SK-N-SH (cell line): ENCODE measurements at regions not wholly inside any gene's neighbourhood (a gene's known extent, or its start where the extent isn't known, plus 50 kb on each side); places are given as distances from the start of the nearest gene placed in this dataset.

Experiments used
- CTCF ChIA-PET: fragments of 300-600, 350-600 bp; formaldehyde crosslinking; extraction: SDS; loops from one replicate; lab custom pipeline; 2021; lab: Yijun Ruan, JAX
- POLR2A ChIA-PET: fragments of 350-600 bp; sonication (Branson Sonifier 250); formaldehyde crosslinking; extraction: SDS; loops from one replicate; lab custom pipeline; 2020; ENCODE audit warnings: antibody characterized with exemption, inconsistent platforms; lab: Yijun Ruan, JAX
- DNase-seq: peaks from one replicate; pipeline ENCODE4 v3.0.0; 2012
- H2AFZ ChIP-seq: fragments of 200-600 bp; sonication (generic); 2 replicates; pipeline ENCODE4 v1.8.1; 2016; ENCODE audit warnings: antibody characterized with exemption, mild to moderate bottlenecking, low read depth
- H3F3A ChIP-seq: fragments of 200-600 bp; sonication (generic); replicated peaks from 2 replicates; pipeline ENCODE3; 2016; ENCODE audit warnings: antibody characterized with exemption, mild to moderate bottlenecking; ENCODE audit not compliant: insufficient read depth
- H3K27ac ChIP-seq, 2 experiments: fragments of 200-500 bp in 1 of 2; fragments of 200-600 bp in 1 of 2; sonication (Bioruptor generic) in 1 of 2; sonication (generic), shearing (Covaris generic) in 1 of 2; 2 replicates each; pipeline versions ENCODE4 v1.5.1 to v1.6.1; 2014 to 2016; ENCODE audit warnings: low read depth in 2 of 2, inconsistent platforms in 1 of 2, low read length in 1 of 2, mild to moderate bottlenecking in 1 of 2, mixed read lengths in 1 of 2
- H3K27me3 ChIP-seq: fragments of 200-600 bp; sonication (generic), shearing (Covaris generic); 2 replicates; pipeline ENCODE4 v1.6.1; 2016; ENCODE audit warnings: mixed run types; ENCODE audit not compliant: insufficient read depth
- H3K36me3 ChIP-seq, 2 experiments: fragments of 200-500 bp in 1 of 2; fragments of 200-600 bp in 1 of 2; sonication (Bioruptor generic) in 1 of 2; sonication (generic) in 1 of 2; replicated peaks in 1 of 2; 2 replicates each; pipeline versions ENCODE3 to v1.5.1; 2014 to 2016; ENCODE audit warnings: low read length in 1 of 2, mild to moderate bottlenecking in 1 of 2; ENCODE audit not compliant: insufficient read depth in 2 of 2, control insufficient read depth in 1 of 2
- H3K4me1 ChIP-seq, 2 experiments: fragments of 200-500 bp in 1 of 2; fragments of 200-600 bp in 1 of 2; sonication (Bioruptor generic) in 1 of 2; sonication (generic), shearing (Covaris generic) in 1 of 2; 2 replicates each; pipeline versions ENCODE4 v1.5.1 to v1.6.1; 2014 to 2016; ENCODE audit warnings: low read depth in 1 of 2, low read length in 1 of 2, mixed run types in 1 of 2; ENCODE audit not compliant: insufficient read depth in 2 of 2, control insufficient read depth in 1 of 2
- H3K4me2 ChIP-seq: fragments of 200-600 bp; sonication (generic), shearing (Covaris generic); 2 replicates; pipeline ENCODE4 v1.6.1; 2017; ENCODE audit warnings: mixed run types
- H3K4me3 ChIP-seq, 2 experiments: fragments of 200-500 bp in 1 of 2; fragments of 200-600 bp in 1 of 2; sonication (Bioruptor generic) in 1 of 2; sonication (generic), shearing (Covaris generic) in 1 of 2; 2 replicates each; pipeline versions ENCODE4 v1.5.1 to v1.8.1; 2014 to 2016; ENCODE audit warnings: low read depth in 2 of 2, inconsistent platforms in 1 of 2, low read length in 1 of 2, mild to moderate bottlenecking in 1 of 2, mixed read lengths in 1 of 2, moderate library complexity in 1 of 2
- H3K79me2 ChIP-seq: fragments of 200-600 bp; sonication (generic); 2 replicates; pipeline ENCODE4 v1.8.1; 2017; ENCODE audit warnings: mild to moderate bottlenecking; ENCODE audit not compliant: insufficient read depth
- H3K9ac ChIP-seq: fragments of 200-600 bp; sonication (generic); 2 replicates; pipeline ENCODE4 v1.6.1; 2017; ENCODE audit warnings: mixed run types
- H3K9me2 ChIP-seq: fragments of 200-600 bp; sonication (generic); 2 replicates; pipeline ENCODE4 v1.6.1; 2017; ENCODE audit warnings: mixed run types
- H3K9me3 ChIP-seq: fragments of 200-600 bp; sonication (generic); 2 replicates; pipeline ENCODE4 v1.6.1; 2017; ENCODE audit warnings: mixed run types, mild to moderate bottlenecking, moderate library complexity
- H4K20me1 ChIP-seq: fragments of 200-600 bp; sonication (generic); 2 replicates; pipeline ENCODE4 v1.6.1; 2017; ENCODE audit warnings: mild to moderate bottlenecking, mixed run types; ENCODE audit not compliant: insufficient read depth
- CTCF ChIP-seq: fragments of 200-600 bp; sonication (generic); IDR thresholded peaks from 2 replicates; pipeline ENCODE4 v1.6.1; 2017; ENCODE audit warnings: antibody characterized with exemption, mild to moderate bottlenecking, moderate library complexity
- EP300 ChIP-seq, 2 experiments: IDR thresholded peaks; 2 replicates each; pipeline versions ENCODE4 v1.4.0 to v1.6.1; 2012; ENCODE audit warnings: borderline replicate concordance in 1 of 2, low read depth in 1 of 2, low read length in 1 of 2
- FOXM1 ChIP-seq: IDR thresholded peaks from 2 replicates; pipeline ENCODE4 v1.4.0; 2012; ENCODE audit warnings: low read depth, mild to moderate bottlenecking
- GATA2 ChIP-seq: sonication (generic); formaldehyde crosslinking; IDR thresholded peaks from 2 replicates; pipeline ENCODE4 v1.5.0; 2020; ENCODE audit warnings: mild to moderate bottlenecking, missing genetic modification reagents
- IRF3 ChIP-seq: fragments of 150-350 bp; IDR thresholded peaks from 2 replicates; pipeline ENCODE4 v1.6.1; 2016; ENCODE audit warnings: mild to moderate bottlenecking, low read depth, low read length
- MEF2A ChIP-seq: IDR thresholded peaks from 2 replicates; pipeline ENCODE4 v1.4.0; 2012; ENCODE audit warnings: low read depth, borderline replicate concordance
- NRF1 ChIP-seq: IDR thresholded peaks from 2 replicates; pipeline ENCODE4 v1.6.1; 2012; ENCODE audit warnings: low read depth, mild to moderate bottlenecking, low read length
- RAD21 ChIP-seq: IDR thresholded peaks from 2 replicates; pipeline ENCODE4 v1.6.1; 2012; ENCODE audit warnings: mild to moderate bottlenecking, low read length
- RCOR1 ChIP-seq: fragments of 150-350 bp; IDR thresholded peaks from 2 replicates; pipeline ENCODE4 v1.6.1; 2017; ENCODE audit warnings: antibody characterized with exemption, low read length
- RFX5 ChIP-seq: IDR thresholded peaks from 2 replicates; pipeline ENCODE4 v1.6.1; 2012; ENCODE audit warnings: mild to moderate bottlenecking, improper control_type of control experiment, low read length
- RXRA ChIP-seq: IDR thresholded peaks from 2 replicates; pipeline ENCODE4 v1.4.0; 2012; ENCODE audit warnings: low read depth, mild to moderate bottlenecking, borderline replicate concordance
- SMC3 ChIP-seq: IDR thresholded peaks from 2 replicates; pipeline ENCODE4 v1.6.1; 2012; ENCODE audit warnings: low read depth, low read length, improper control_type of control experiment
- TAF1 ChIP-seq: IDR thresholded peaks from 2 replicates; pipeline ENCODE4 v1.6.1; 2012; ENCODE audit warnings: low read depth, mild to moderate bottlenecking, low read length, moderate library complexity, borderline replicate concordance
- USF1 ChIP-seq: IDR thresholded peaks from 2 replicates; pipeline ENCODE4 v1.4.0; 2012; ENCODE audit warnings: low read depth, borderline replicate concordance
- YY1 ChIP-seq: IDR thresholded peaks from 2 replicates; pipeline ENCODE4 v1.4.0; 2012; ENCODE audit warnings: low read depth, mild to moderate bottlenecking
- WGBS: methylation state at CpG from one replicate; pipeline ENCODE4 v1.1.6; 2017; ENCODE audit warnings: low lambda C conversion rate; 5-methylcytosine and 5-hydroxymethylcytosine counted together

- Histone ChIP-seq H3K27me3 (no peaks in the 10 kb centered on the region), H3K36me3 (no peaks in the 10 kb centered on the region), H3K79me2 (no peaks in the 10 kb centered on the region), H3K9me2 (no peaks in the 10 kb centered on the region), H3K4me3 (no peak overlapping the region), H3K4me1 (peaks cover 0 to 2% of the 10 kb centered on the region in 2 experiments; a peak in 2 of 4 replicates), H2AFZ (peak overlapping the region; percentile 60; the same call in 1 of the 2 replicates), H3F3A (peaks cover 4% of the 10 kb centered on the region), H3K4me2 (no peak overlapping the region), H3K27ac (peak overlapping the region in 1 of 2 experiments; percentile 21; a peak in 2 of 4 replicates), H4K20me1 (no peaks in the 10 kb centered on the region), H3K9me3 (no peaks in the 10 kb centered on the region), H3K9ac (0 out of 2 replicates have a peak overlapping the region, but pooled peaks have one; percentile 8)
- 86% methylated on average over 1 of the region's 1 CpG for WGBS
- TF ChIP-seq TAF1: no peak
- peak; percentile 34 for TF ChIP-seq CTCF
- TF ChIP-seq RAD21: peak; percentile 41
- peak; percentile 19; the same call in 1 of the 2 replicates for TF ChIP-seq SMC3
- no peak for TF ChIP-seq RXRA
- CTCF ChIA-PET: interaction anchor here (0.7 to 5.5 kb wide), 29 partner anchors 8 to 936 kb away, joined by 3 to 101 read pairs (median 5); partner anchors contain the start of gene MACIR
- POLR2A ChIA-PET: interaction anchor here (1.9 kb wide), 1 partner anchor 216 kb away, joined by 7 read pairs; the partner anchor contains the start of gene MACIR
- no peak for DNase-seq
Measured at GRCh38 chr5:103474677-103475076, 87.9 kb downstream of the NUDT12 start.

GRCh38 chr5:103473725-103474124 is 88.9 kb downstream of the NUDT12 start:
- H2AFZ ChIP-seq: no peak overlapping the region
- peak overlapping the region in 1 of 2 experiments; percentile 47; a peak in 2 of 4 replicates for H3K27ac ChIP-seq
- POLR2A ChIA-PET: no interaction called here
- no peaks in the 10 kb centered on the region for H3K27me3 ChIP-seq
- TF ChIP-seq FOXM1 (no peak), USF1 (no peak), RAD21 (no peak), RFX5 (no peak), RCOR1 (no peak), IRF3 (no peak), NRF1 (no peak), YY1 (no peak), SMC3 (no peak), MEF2A (no peak), GATA2 (CRISPR knock-in tag) (no peak), EP300 (IDR thresholded peaks at IDR 0.05; ENCODE audit: borderline replicate concordance in 1 of 2, low read depth in 1 of 2, low read length in 1 of 2) (no peak)
- TF ChIP-seq, all 33 proteins: peak for 0
- Histone ChIP-seq H3K36me3 (no peaks in the 10 kb centered on the region), H3K9ac (no peak overlapping the region), H3K4me1 (peaks cover 0 to 9% of the 10 kb centered on the region in 2 experiments; a peak in 2 of 4 replicates), H3F3A (peaks cover 9% of the 10 kb centered on the region), H3K9me2 (no peaks in the 10 kb centered on the region), H3K79me2 (no peaks in the 10 kb centered on the region), H3K4me3 (no peak overlapping the region), H4K20me1 (no peaks in the 10 kb centered on the region), H3K9me3 (no peaks in the 10 kb centered on the region), H3K4me2 (no peak overlapping the region)
- CTCF ChIA-PET: interaction anchor here (3.1 to 3.8 kb wide), 2 partner anchors 7 to 241 kb away, joined by 14 to 16 read pairs; no protein-coding TSS in a partner anchor
- DNase-seq: no peak
